Stomach (tissue), 4 donors: ENCODE measurements at regions not wholly inside any gene's neighbourhood (a gene's known extent, or its start where the extent isn't known, plus 50 kb on each side); places are given as distances from the start of the nearest gene placed in this dataset.

Experiments used
- POLR2A ChIP-seq, 4 donors: fragments of 450-650 bp; IDR thresholded peaks; one replicate each; pipeline ENCODE4 v1.6.1; 2016; ENCODE audit warnings: antibody characterized with exemption in 4 of 4, control low read depth in 2 of 4, mild to moderate bottlenecking in 1 of 4, moderate library complexity in 1 of 4
- POLR2AphosphoS5 ChIP-seq, 3 donors: sonication (generic); formaldehyde crosslinking; IDR thresholded peaks; one replicate each; pipeline ENCODE4 v1.6.1; 2016; ENCODE audit warnings: antibody characterized with exemption in 3 of 3
- TF ChIP-seq, protein P1 (sequence below), 7 experiments: fragments of 450-650 bp in 4 of 7; fragments of 200-600 bp in 3 of 7; sonication (generic) in 3 of 7; IDR thresholded peaks; one replicate each; pipeline ENCODE4 v1.5.1; 2016 to 2019; ENCODE audit warnings: antibody characterized with exemption in 7 of 7, control low read depth in 2 of 7, mild to moderate bottlenecking in 1 of 7

DNA sequence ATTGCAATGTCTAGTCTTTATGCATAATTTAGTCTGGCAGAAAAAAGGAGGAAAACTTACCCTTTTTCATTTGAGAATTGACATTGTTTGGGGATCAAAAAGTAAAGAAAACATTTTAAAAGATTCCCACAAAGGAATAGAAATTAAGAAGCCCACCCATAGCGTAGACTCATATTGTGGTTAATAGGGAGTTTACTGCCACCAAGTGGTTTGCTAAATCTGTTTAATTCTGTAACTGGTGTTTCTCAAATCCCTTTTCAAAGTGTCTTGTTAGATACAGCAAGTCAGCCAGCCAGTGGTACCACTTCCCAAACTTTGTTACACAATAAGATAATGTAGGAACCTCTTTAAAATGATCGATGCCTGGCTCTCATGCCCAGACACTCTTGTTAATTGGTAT, 180.3 kb downstream of the IPO8 start:
- TF ChIP-seq POLR2AphosphoS5 (IDR thresholded peaks at IDR 0.05) = no peak
- TF ChIP-seq, protein P1, sequence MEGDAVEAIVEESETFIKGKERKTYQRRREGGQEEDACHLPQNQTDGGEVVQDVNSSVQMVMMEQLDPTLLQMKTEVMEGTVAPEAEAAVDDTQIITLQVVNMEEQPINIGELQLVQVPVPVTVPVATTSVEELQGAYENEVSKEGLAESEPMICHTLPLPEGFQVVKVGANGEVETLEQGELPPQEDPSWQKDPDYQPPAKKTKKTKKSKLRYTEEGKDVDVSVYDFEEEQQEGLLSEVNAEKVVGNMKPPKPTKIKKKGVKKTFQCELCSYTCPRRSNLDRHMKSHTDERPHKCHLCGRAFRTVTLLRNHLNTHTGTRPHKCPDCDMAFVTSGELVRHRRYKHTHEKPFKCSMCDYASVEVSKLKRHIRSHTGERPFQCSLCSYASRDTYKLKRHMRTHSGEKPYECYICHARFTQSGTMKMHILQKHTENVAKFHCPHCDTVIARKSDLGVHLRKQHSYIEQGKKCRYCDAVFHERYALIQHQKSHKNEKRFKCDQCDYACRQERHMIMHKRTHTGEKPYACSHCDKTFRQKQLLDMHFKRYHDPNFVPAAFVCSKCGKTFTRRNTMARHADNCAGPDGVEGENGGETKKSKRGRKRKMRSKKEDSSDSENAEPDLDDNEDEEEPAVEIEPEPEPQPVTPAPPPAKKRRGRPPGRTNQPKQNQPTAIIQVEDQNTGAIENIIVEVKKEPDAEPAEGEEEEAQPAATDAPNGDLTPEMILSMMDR (IDR thresholded peaks at IDR 0.05) = no peak
- no peak for TF ChIP-seq POLR2A (IDR thresholded peaks at IDR 0.05)
